GM13976 (cell line): ENCODE measurements at regions not wholly inside any gene's neighbourhood (a gene's known extent, or its start where the extent isn't known, plus 50 kb on each side); places are given as distances from the start of the nearest gene placed in this dataset.

ENCODE experiments used
- DNase-seq: peaks from one replicate; pipeline ENCODE4 v3.0.0; 2012; ENCODE audit warnings: low spot score
- CTCF ChIP-seq: IDR thresholded peaks from 2 replicates; pipeline ENCODE4 v1.5.1; 2012; ENCODE audit warnings: borderline replicate concordance, mild to moderate bottlenecking; ENCODE audit not compliant: insufficient read depth; ENCODE audit errors: extremely low read depth, missing control alignments, control extremely low read depth
- in situ Hi-C: fragments of 300-500 bp; cut with MboI; formaldehyde crosslinking; loops from one replicate; pipeline ENCODE4 v1.12.0; 2022; ENCODE audit warnings: low sequenced_read_pairs, mixed read lengths, inconsistent platforms; ENCODE audit not compliant: unreplicated experiment

GRCh38 chr12:98410356-98410755 lies 105.0 kb upstream of the TMPO start:
- DNase-seq: no peak
- in situ Hi-C loops: no loop called here
- TF ChIP-seq CTCF: no peak

- in situ Hi-C loops: no loop called here
- DNase-seq: no peak
- TF ChIP-seq CTCF: no peak
Measured at GRCh38 chr12:98416845-98417244, 98.5 kb upstream of the TMPO start.

- no peak for DNase-seq
- in situ Hi-C loops: no loop called here
- no peak for TF ChIP-seq CTCF
Measured at GRCh38 chr12:98417266-98417665, 98.1 kb upstream of the TMPO start.

GRCh38 chr12:98418357-98419075 lies 96.9 kb upstream of the TMPO start:
- no peak for DNase-seq
- in situ Hi-C loops: no loop called here
- TF ChIP-seq CTCF: no peak

GRCh38 chr12:98419081-98419794 lies 96.2 kb upstream of the TMPO start:
- DNase-seq: no peak
- in situ Hi-C loops: no loop called here
- TF ChIP-seq CTCF: no peak

GRCh38 chr12:98419795-98420404 lies 95.5 kb upstream of the TMPO start:
- in situ Hi-C loops: no loop called here
- TF ChIP-seq CTCF: no peak
- no peak for DNase-seq
